Gastroesophageal sphincter (tissue), 3 donors: ENCODE measurements at regions not wholly inside any gene's neighbourhood (a gene's known extent, or its start where the extent isn't known, plus 50 kb on each side); places are given as distances from the start of the nearest gene placed in this dataset.

Source experiments
- CTCF ChIP-seq, 4 experiments: fragments of 200-600 bp in 2 of 4; fragments of 450-650 bp in 2 of 4; sonication (generic) in 1 of 4; IDR thresholded peaks; one replicate each; pipeline ENCODE4 v1.5.1; 2017 to 2019; ENCODE audit warnings: antibody characterized with exemption in 4 of 4, mild to moderate bottlenecking in 2 of 4, moderate library complexity in 2 of 4
- EP300 ChIP-seq: sonication (generic); formaldehyde crosslinking; IDR thresholded peaks from one replicate; pipeline ENCODE4 v1.6.1; 2017; ENCODE audit warnings: antibody characterized with exemption, mild to moderate bottlenecking
- POLR2A ChIP-seq, 2 donors: fragments of 450-650 bp; IDR thresholded peaks; one replicate each; pipeline ENCODE4 v1.6.1; 2017; ENCODE audit warnings: antibody characterized with exemption in 2 of 2, mild to moderate bottlenecking in 2 of 2, moderate library complexity in 1 of 2

DNA sequence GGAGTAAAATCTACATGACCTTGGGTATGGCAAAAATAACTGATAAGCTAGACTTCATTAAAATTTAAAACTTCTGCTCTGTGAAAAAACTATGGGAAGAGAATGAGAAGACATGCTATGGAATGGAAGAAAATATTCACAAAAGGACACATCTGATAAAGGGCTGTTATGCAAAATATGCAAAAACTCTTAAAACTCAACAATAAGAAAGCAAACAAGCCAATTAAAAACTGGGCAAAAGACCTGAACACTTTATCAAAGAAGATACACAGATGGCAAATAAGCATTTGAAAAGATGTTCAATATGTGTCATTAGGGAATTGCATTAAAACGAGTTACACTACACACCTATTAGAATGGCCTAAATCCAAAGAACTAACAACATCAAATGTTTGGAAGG, 439.5 kb downstream of the EFNA5 start:
- no peak for TF ChIP-seq EP300
- no peak for TF ChIP-seq CTCF (IDR thresholded peaks at IDR 0.05)
- no peak for TF ChIP-seq POLR2A (IDR thresholded peaks at IDR 0.05)
